Hematopoietic multipotent progenitor cell treated with erythropoietin and hydrocortisone succinate and interleukin-3 and kit ligand, for 8 days (in vitro differentiated cells): ENCODE measurements at regions not wholly inside any gene's neighbourhood (a gene's known extent, or its start where the extent isn't known, plus 50 kb on each side); places are given as distances from the start of the nearest gene placed in this dataset.

Source experiments
- DNase-seq: peaks from one replicate; pipeline ENCODE4 v3.0.0-alpha.2; 2015

- no peak for DNase-seq
These were observed 435.4 kb downstream of the IRS1 start for GRCh38 chr2:226364217-226364616.

GRCh38 chr2:226362980-226363379 is 436.6 kb downstream of the IRS1 start:
- no peak for DNase-seq

GRCh38 chr2:226360658-226361057 is 439.0 kb downstream of the IRS1 start:
- no peak for DNase-seq

- no peak for DNase-seq
These were observed 440.9 kb downstream of the IRS1 start for GRCh38 chr2:226358688-226359087.

GRCh38 chr2:226357816-226358215 is 441.8 kb downstream of the IRS1 start:
- no peak for DNase-seq

- no peak for DNase-seq
These were observed 444.0 kb downstream of the IRS1 start for GRCh38 chr2:226355600-226355999.

GRCh38 chr2:226354434-226354833 is 445.2 kb downstream of the IRS1 start:
- no peak for DNase-seq

- DNase-seq: no peak
These were observed 446.6 kb downstream of the IRS1 start for GRCh38 chr2:226352941-226353560.

- no peak for DNase-seq
These were observed 447.9 kb downstream of the IRS1 start for GRCh38 chr2:226351711-226352110.

- DNase-seq: no peak
These were observed 460.0 kb downstream of the IRS1 start for GRCh38 chr2:226339616-226340015.

- DNase-seq: no peak
These were observed 460.8 kb downstream of the IRS1 start for GRCh38 chr2:226338825-226339224.

- no peak for DNase-seq
These were observed 461.5 kb downstream of the IRS1 start for GRCh38 chr2:226337941-226338600.

GRCh38 chr2:226336283-226336682 is 463.3 kb downstream of the IRS1 start:
- no peak for DNase-seq

- no peak for DNase-seq
These were observed 464.5 kb downstream of the IRS1 start for GRCh38 chr2:226334981-226335720.

- DNase-seq: no peak
These were observed 466.2 kb downstream of the IRS1 start for GRCh38 chr2:226333388-226333787.

- DNase-seq: no peak
These were observed 469.4 kb downstream of the IRS1 start for GRCh38 chr2:226330206-226330605.

GRCh38 chr2:226329180-226329579 is 470.4 kb downstream of the IRS1 start:
- no peak for DNase-seq

- DNase-seq: no peak
These were observed 471.8 kb downstream of the IRS1 start for GRCh38 chr2:226327830-226328229.

GRCh38 chr2:226325526-226325925 is 474.1 kb downstream of the IRS1 start:
- DNase-seq: no peak

GRCh38 chr2:226320076-226320948 is 479.3 kb downstream of the IRS1 start:
- DNase-seq: no peak

- no peak for DNase-seq
These were observed 481.6 kb downstream of the IRS1 start for GRCh38 chr2:226317970-226318369.

GRCh38 chr2:226313060-226313459 is 486.6 kb downstream of the IRS1 start:
- no peak for DNase-seq

GRCh38 chr2:226312155-226312554 is 487.5 kb downstream of the IRS1 start:
- DNase-seq: no peak
